Mucosa of rectum (tissue), 2 donors: ENCODE measurements at regions not wholly inside any gene's neighbourhood (a gene's known extent, or its start where the extent isn't known, plus 50 kb on each side); places are given as distances from the start of the nearest gene placed in this dataset.
"Not testable (repeated sequence)": the region's sequence is repeated elsewhere in the genome, so short reads cannot be mapped to it uniquely, and the experiment has no call there.

Source experiments
- H3K27ac ChIP-seq, 2 donors: one replicate each; pipeline ENCODE4 v1.7.0; 2013; ENCODE audit warnings: inconsistent platforms in 2 of 2, low read depth in 2 of 2, low read length in 2 of 2
- H3K27me3 ChIP-seq, 2 donors: one replicate each; pipeline ENCODE4 v1.7.0; 2013; ENCODE audit warnings: low read length in 2 of 2; ENCODE audit not compliant: control insufficient read depth in 2 of 2, insufficient read depth in 2 of 2
- H3K36me3 ChIP-seq, 2 donors: one replicate each; pipeline ENCODE4 v1.7.0; 2013; ENCODE audit warnings: low read length in 2 of 2; ENCODE audit not compliant: control insufficient read depth in 2 of 2, insufficient read depth in 2 of 2
- H3K4me1 ChIP-seq, 2 donors: one replicate each; pipeline ENCODE4 v1.7.0; 2013; ENCODE audit warnings: low read length in 2 of 2, mild to moderate bottlenecking in 1 of 2; ENCODE audit not compliant: control insufficient read depth in 2 of 2, insufficient read depth in 2 of 2
- H3K4me3 ChIP-seq, 2 donors: one replicate each; pipeline ENCODE4 v1.7.0; 2013; ENCODE audit warnings: low read length in 2 of 2
- H3K9ac ChIP-seq, 2 donors: one replicate each; pipeline ENCODE4 v1.7.0; 2013; ENCODE audit warnings: low read length in 2 of 2, low read depth in 1 of 2, mild to moderate bottlenecking in 1 of 2
- H3K9me3 ChIP-seq, 2 donors: one replicate each; pipeline ENCODE4 v1.7.0; 2013; ENCODE audit warnings: low read length in 2 of 2; ENCODE audit not compliant: control insufficient read depth in 2 of 2
- donor health status: healthy.
- donor health status: Normal muscosa, but diverticular disease.

GRCh38 chr13:90278231-90278630, 1069.3 kb upstream of the MIR17HG start:
- H3K9me3 ChIP-seq, H3K4me3 ChIP-seq, H3K4me1 ChIP-seq, H3K27ac ChIP-seq, H3K9ac ChIP-seq, H3K36me3 ChIP-seq, H3K27me3 ChIP-seq: not testable (repeated sequence)

GRCh38 chr13:90281709-90282108, 1065.8 kb upstream of the MIR17HG start:
- H3K4me3 ChIP-seq: no peak overlapping the region
- H3K4me1 ChIP-seq: no peaks in the 10 kb centered on the region
- H3K27me3 ChIP-seq: no peaks in the 10 kb centered on the region
- H3K27ac ChIP-seq: no peak overlapping the region
- H3K9ac ChIP-seq: no peak overlapping the region
- H3K36me3 ChIP-seq: no peaks in the 10 kb centered on the region
- no peaks in the 10 kb centered on the region for H3K9me3 ChIP-seq

GRCh38 chr13:90287521-90287920, 1060.0 kb upstream of the MIR17HG start:
- Histone ChIP-seq H3K4me1 (no peaks in the 10 kb centered on the region), H3K9me3 (no peaks in the 10 kb centered on the region), H3K36me3 (no peaks in the 10 kb centered on the region), H3K4me3 (no peak overlapping the region), H3K27ac (no peak overlapping the region), H3K9ac (no peak overlapping the region), H3K27me3 (no peaks in the 10 kb centered on the region)

GRCh38 chr13:90293793-90294361, 1053.6 kb upstream of the MIR17HG start:
- Histone ChIP-seq H3K4me1 (no peaks in the 10 kb centered on the region), H3K27ac (no peak overlapping the region), H3K27me3 (no peaks in the 10 kb centered on the region), H3K9ac (no peak overlapping the region), H3K9me3 (no peaks in the 10 kb centered on the region), H3K4me3 (no peak overlapping the region), H3K36me3 (no peaks in the 10 kb centered on the region)

- H3K27ac ChIP-seq: no peak overlapping the region
- H3K4me3 ChIP-seq: no peak overlapping the region
- no peaks in the 10 kb centered on the region for H3K36me3 ChIP-seq
- no peaks in the 10 kb centered on the region for H3K27me3 ChIP-seq
- no peaks in the 10 kb centered on the region for H3K4me1 ChIP-seq
- no peak overlapping the region for H3K9ac ChIP-seq
- no peaks in the 10 kb centered on the region for H3K9me3 ChIP-seq
Observed at GRCh38 chr13:90299238-90299637, 1048.2 kb upstream of the MIR17HG start.

GRCh38 chr13:90300015-90300414, 1047.5 kb upstream of the MIR17HG start:
- Histone ChIP-seq H3K9me3 (no peaks in the 10 kb centered on the region), H3K4me1 (no peaks in the 10 kb centered on the region), H3K36me3 (no peaks in the 10 kb centered on the region), H3K27me3 (no peaks in the 10 kb centered on the region), H3K4me3 (no peak overlapping the region), H3K9ac (no peak overlapping the region), H3K27ac (no peak overlapping the region)

GRCh38 chr13:90302107-90302506, 1045.4 kb upstream of the MIR17HG start:
- no peak overlapping the region for H3K27ac ChIP-seq
- H3K4me3 ChIP-seq: no peak overlapping the region
- H3K9me3 ChIP-seq: no peaks in the 10 kb centered on the region
- no peak overlapping the region for H3K9ac ChIP-seq
- no peaks in the 10 kb centered on the region for H3K27me3 ChIP-seq
- no peaks in the 10 kb centered on the region for H3K36me3 ChIP-seq
- no peaks in the 10 kb centered on the region for H3K4me1 ChIP-seq

- no peaks in the 10 kb centered on the region for H3K9me3 ChIP-seq
- no peaks in the 10 kb centered on the region for H3K27me3 ChIP-seq
- no peaks in the 10 kb centered on the region for H3K36me3 ChIP-seq
- H3K4me3 ChIP-seq: no peak overlapping the region
- no peaks in the 10 kb centered on the region for H3K4me1 ChIP-seq
- H3K9ac ChIP-seq: no peak overlapping the region
- no peak overlapping the region for H3K27ac ChIP-seq
Observed at GRCh38 chr13:90305796-90306195, 1041.7 kb upstream of the MIR17HG start.

GRCh38 chr13:90307136-90307535, 1040.4 kb upstream of the MIR17HG start:
- no peak overlapping the region for H3K9ac ChIP-seq
- no peaks in the 10 kb centered on the region for H3K9me3 ChIP-seq
- H3K4me1 ChIP-seq: no peaks in the 10 kb centered on the region
- no peaks in the 10 kb centered on the region for H3K27me3 ChIP-seq
- no peaks in the 10 kb centered on the region for H3K36me3 ChIP-seq
- H3K4me3 ChIP-seq: no peak overlapping the region
- no peak overlapping the region for H3K27ac ChIP-seq

GRCh38 chr13:90308249-90308648, 1039.2 kb upstream of the MIR17HG start:
- H3K4me1 ChIP-seq: no peaks in the 10 kb centered on the region
- H3K27ac ChIP-seq: no peak overlapping the region
- no peaks in the 10 kb centered on the region for H3K27me3 ChIP-seq
- no peak overlapping the region for H3K4me3 ChIP-seq
- H3K36me3 ChIP-seq: no peaks in the 10 kb centered on the region
- H3K9me3 ChIP-seq: no peaks in the 10 kb centered on the region
- H3K9ac ChIP-seq: no peak overlapping the region

GRCh38 chr13:90311929-90312328, 1035.6 kb upstream of the MIR17HG start:
- Histone ChIP-seq H3K36me3 (no peaks in the 10 kb centered on the region), H3K4me3 (no peak overlapping the region), H3K4me1 (no peaks in the 10 kb centered on the region)

More at GRCh38 chr13:90311929-90312328, 1035.6 kb upstream of the MIR17HG start:
- H3K9me3 ChIP-seq: no peaks in the 10 kb centered on the region
- no peak overlapping the region for H3K9ac ChIP-seq
- no peak overlapping the region for H3K27ac ChIP-seq
- H3K27me3 ChIP-seq: no peaks in the 10 kb centered on the region
